Parathyroid adenoma (tissue), 2 donors: ENCODE measurements at regions not wholly inside any gene's neighbourhood (a gene's known extent, or its start where the extent isn't known, plus 50 kb on each side); places are given as distances from the start of the nearest gene placed in this dataset.

Experiments
- H2AFZ ChIP-seq: fragments of 300-600 bp; sonication (generic); one replicate; pipeline ENCODE4 v1.7.0; 2017; ENCODE audit warnings: antibody characterized with exemption, mild to moderate bottlenecking
- H3K27ac ChIP-seq: fragments of 300-600 bp; sonication (generic); one replicate; pipeline ENCODE4 v1.7.0; 2017
- H3K27me3 ChIP-seq: fragments of 300-600 bp; sonication (generic); one replicate; pipeline ENCODE4 v1.7.0; 2017; ENCODE audit warnings: low read length; ENCODE audit not compliant: control insufficient read depth, insufficient read depth
- H3K36me3 ChIP-seq: fragments of 300-600 bp; sonication (generic); one replicate; pipeline ENCODE4 v1.7.0; 2017; ENCODE audit warnings: low read length; ENCODE audit not compliant: control insufficient read depth, insufficient read depth
- H3K4me1 ChIP-seq: fragments of 300-600 bp; sonication (generic); one replicate; pipeline ENCODE4 v1.7.0; 2017; ENCODE audit warnings: control low read depth
- H3K4me2 ChIP-seq: fragments of 300-600 bp; sonication (generic); one replicate; pipeline ENCODE4 v1.7.0; 2017; ENCODE audit warnings: low read length
- H3K4me3 ChIP-seq: fragments of 300-600 bp; sonication (generic); one replicate; pipeline ENCODE4 v1.7.0; 2017; ENCODE audit warnings: low read depth, low read length
- H3K79me2 ChIP-seq: fragments of 300-600 bp; sonication (generic); one replicate; pipeline ENCODE4 v1.7.0; 2017; ENCODE audit warnings: control low read depth
- H3K9ac ChIP-seq: fragments of 300-600 bp; sonication (generic); one replicate; pipeline ENCODE4 v1.7.0; 2017; ENCODE audit warnings: mild to moderate bottlenecking
- H3K9me3 ChIP-seq: fragments of 300-600 bp; sonication (generic); one replicate; pipeline ENCODE4 v1.7.0; 2017; ENCODE audit warnings: low read length; ENCODE audit not compliant: control insufficient read depth
- CTCF ChIP-seq: fragments of 300-600 bp; sonication (generic); IDR thresholded peaks from one replicate; pipeline ENCODE4 v1.7.0; 2017; ENCODE audit warnings: antibody characterized with exemption, mild to moderate bottlenecking
- donor health status: primary hyperparathyroidism.

DNA sequence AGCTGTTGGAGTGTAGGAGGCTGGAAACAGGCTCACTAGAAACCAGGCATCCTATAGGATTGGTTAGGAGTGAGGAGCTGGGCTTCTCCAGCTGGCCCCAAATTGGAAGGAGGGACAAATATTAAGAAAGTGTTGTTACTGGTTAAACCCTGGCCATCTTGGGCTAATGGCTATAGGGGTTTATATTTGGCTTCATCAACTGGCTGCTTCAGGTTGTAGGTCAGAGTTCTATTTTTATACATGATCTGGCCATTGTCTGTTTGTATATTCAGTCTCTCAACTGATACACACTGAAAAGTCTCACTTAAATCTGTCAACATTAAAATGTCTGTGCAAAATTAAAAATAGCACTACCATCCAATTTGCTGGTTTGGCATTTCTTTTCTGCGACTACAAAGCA is 70.2 kb upstream of the ARRDC4 start:
- Histone ChIP-seq H3K79me2 (no peaks in the 10 kb centered on the region), H3K27me3 (no peaks in the 10 kb centered on the region), H3K36me3 (no peaks in the 10 kb centered on the region), H3K4me2 (no peak overlapping the region), H3K4me3 (no peak overlapping the region), H3K4me1 (no peaks in the 10 kb centered on the region), H3K9me3 (no peaks in the 10 kb centered on the region), H3K9ac (no peak overlapping the region), H2AFZ (no peak overlapping the region), H3K27ac (no peak overlapping the region)
- TF ChIP-seq CTCF = no peak

DNA sequence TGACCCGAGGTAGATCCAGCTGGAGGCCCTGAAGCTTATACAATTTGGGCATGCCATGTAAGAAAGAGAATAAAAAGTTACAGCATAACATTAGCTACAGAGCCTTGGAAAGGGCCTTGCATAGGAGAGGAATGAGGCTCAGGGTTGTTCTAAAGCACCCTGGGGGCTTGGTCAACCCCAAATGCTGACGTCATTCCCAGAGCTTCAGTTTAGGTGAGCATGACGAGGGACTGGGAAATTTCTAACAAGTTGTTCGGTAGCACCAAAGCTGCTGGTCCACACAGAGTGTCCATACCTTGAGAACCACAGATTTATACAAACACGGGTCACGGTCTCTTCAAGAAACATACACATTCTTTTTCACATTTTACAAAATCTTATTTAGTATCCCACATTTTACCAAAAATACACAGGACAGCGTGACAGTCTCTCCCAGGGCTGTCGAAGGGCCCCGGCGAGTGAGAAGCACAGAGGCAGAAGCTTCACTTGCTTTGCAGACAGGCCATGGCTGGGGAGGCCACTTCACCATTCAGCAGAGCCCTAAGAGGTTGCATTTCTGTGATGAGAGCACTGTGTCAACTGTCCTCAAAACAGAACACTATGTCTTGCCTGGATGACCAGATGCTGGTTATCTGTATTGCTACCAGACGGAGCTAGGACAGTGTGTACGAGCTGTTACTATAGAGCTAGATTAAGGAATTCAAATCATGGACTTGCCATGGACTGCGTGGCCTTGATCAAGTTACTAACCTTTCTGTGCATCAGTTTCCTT is 68.2 kb upstream of the ARRDC4 start:
- H3K36me3 ChIP-seq = no peaks in the 10 kb centered on the region
- H3K27me3 ChIP-seq = no peaks in the 10 kb centered on the region
- no peak overlapping the region for H3K4me3 ChIP-seq
- H3K79me2 ChIP-seq = no peaks in the 10 kb centered on the region
- H3K4me1 ChIP-seq = no peaks in the 10 kb centered on the region
- H3K9ac ChIP-seq = no peak overlapping the region
- no peak overlapping the region for H2AFZ ChIP-seq
- H3K9me3 ChIP-seq = no peaks in the 10 kb centered on the region
- H3K4me2 ChIP-seq = no peak overlapping the region
- no peak overlapping the region for H3K27ac ChIP-seq
- TF ChIP-seq CTCF = no peak

DNA sequence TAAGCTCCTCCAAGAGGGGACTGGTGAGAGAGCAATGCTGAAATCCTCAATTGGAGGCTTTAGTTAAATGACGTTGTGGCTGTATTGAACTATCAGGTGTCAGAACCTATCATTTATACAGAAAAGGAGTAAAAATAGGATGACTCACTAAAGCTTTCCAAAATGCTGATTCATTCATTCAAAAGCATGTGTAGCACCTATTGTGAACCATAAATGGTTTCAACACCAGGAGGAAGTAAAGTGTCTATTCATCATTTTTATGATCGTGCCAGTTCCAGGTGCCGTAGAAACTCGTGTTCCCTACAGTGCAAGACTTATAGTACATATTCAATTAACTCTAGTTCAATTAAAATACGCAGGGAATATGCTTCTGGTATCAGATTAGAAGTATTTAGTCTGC is 66.5 kb upstream of the ARRDC4 start:
- Histone ChIP-seq H3K4me2 (no peak overlapping the region), H3K79me2 (no peaks in the 10 kb centered on the region), H3K4me3 (no peak overlapping the region), H3K4me1 (no peaks in the 10 kb centered on the region), H3K9ac (no peak overlapping the region), H3K9me3 (no peaks in the 10 kb centered on the region), H3K36me3 (no peaks in the 10 kb centered on the region), H2AFZ (no peak overlapping the region), H3K27me3 (no peaks in the 10 kb centered on the region), H3K27ac (no peak overlapping the region)
- no peak for TF ChIP-seq CTCF

GRCh38 chr15:97899981-97900380 is 60.5 kb upstream of the ARRDC4 start:
- Histone ChIP-seq H3K27ac (no peak overlapping the region), H3K27me3 (peaks cover 3% of the 10 kb centered on the region), H3K9ac (no peak overlapping the region), H3K4me1 (peaks cover 3% of the 10 kb centered on the region), H3K4me2 (no peak overlapping the region), H3K4me3 (no peak overlapping the region), H3K9me3 (no peaks in the 10 kb centered on the region), H2AFZ (no peak overlapping the region), H3K79me2 (no peaks in the 10 kb centered on the region), H3K36me3 (no peaks in the 10 kb centered on the region)
- no peak for TF ChIP-seq CTCF
